ENCODE measurements at regions not wholly inside any gene's neighbourhood (a gene's known extent, or its start where the extent isn't known, plus 50 kb on each side); places are given as distances from the start of the nearest gene placed in this dataset.
A peak's percentile ranks its signal among the peaks of the same experiment; 100 is the strongest.

DNA sequence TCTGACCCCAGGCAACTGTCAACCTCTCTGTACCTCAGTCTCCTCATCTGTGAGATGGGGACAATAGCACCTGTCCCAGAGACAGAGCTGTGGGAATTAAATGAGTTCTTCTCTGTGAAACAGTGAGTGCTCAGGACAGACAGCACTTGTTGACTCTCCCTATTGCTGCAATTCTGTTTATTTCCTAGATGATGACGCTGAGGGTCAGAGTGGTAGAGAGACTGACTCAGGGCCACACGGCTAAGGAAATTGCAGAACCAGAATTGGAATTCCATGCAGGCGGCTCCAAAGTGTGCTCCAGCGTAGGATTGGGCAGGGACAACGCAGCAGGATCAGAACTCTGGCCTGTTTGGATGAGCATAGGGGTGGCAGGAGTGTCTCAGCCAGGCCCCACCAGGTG, 302.2 kb downstream of the C16orf95 start (continued):
- TF ChIP-seq ZNF571 (tag by site-specific recombination; IDR thresholded peaks at IDR 0.05) (no peak), ZBTB48 (tag by site-specific recombination; IDR thresholded peaks at IDR 0.05) (no peak)

DNA sequence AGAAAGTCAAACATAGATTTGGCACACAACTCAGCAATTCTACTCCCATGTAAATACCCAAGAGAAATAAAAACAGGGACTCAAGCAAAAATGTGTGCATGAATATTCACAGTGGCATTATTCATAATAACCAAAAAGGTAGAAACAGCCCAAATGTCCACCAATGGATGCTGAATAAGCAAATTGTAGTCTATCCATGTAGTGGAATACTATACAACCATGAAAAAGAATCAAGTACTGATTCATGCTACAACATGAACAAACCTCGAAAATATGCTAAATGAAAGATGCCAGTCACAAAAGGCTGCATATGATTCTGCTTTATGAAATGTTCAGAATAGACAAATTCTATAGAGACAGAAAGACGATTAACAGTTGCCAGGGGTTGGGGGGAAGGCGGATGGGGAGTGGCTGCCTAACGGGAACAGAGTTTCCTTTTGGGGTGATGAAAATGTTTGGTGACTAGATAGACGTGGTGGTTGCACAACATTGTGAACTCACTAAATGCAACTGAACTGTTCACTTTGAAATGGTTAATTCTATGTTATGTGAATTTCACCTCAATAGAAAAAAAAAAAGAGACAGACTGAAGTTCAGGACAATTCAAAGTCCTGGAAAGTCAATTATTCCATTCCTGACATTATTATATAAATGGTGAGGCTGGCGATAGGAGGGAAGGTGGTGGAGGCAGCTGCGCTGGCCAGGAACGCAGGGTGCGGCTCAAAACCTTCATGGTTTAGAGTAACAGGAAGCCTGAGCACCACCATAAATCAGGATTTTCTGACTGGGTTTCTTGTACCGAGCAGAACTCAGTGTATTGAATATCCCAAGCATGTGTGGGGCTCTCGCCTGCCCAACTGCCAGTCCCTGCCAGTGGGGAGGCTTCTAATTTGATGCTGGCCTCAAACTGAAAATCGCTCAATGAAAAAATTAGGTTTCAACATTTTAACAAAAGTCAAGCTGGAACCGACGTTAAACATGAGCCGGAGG, 300.9 kb downstream of the C16orf95 start:
- Histone ChIP-seq H3K9me3 (ENCODE audit: control insufficient read depth, insufficient read depth, low read depth, low read length) (no peaks in the 10 kb centered on the region), H3K4me1 (ENCODE audit: control insufficient read depth, insufficient read depth, low read length) (no peaks in the 10 kb centered on the region), H3K36me3 (ENCODE audit: control insufficient read depth in 2 of 2, insufficient read depth in 1 of 2, low read length in 2 of 2) (no peaks in the 10 kb centered on the region), H3K4me3 (ENCODE audit: low read depth, low read length) (no peak overlapping the region), H3K27ac (ENCODE audit: extremely low read depth, low read depth, low read length) (no peak overlapping the region)
- ChIA-PET CTCF (interaction anchor here (0.6 to 3.0 kb wide), 8 partner anchors 27 to 453 kb away, joined by 3 to 21 read pairs (median 4); no protein-coding TSS in a partner anchor), POLR2A (interaction anchor here (1.5 kb wide), 1 partner anchor 87 kb away, joined by 4 read pairs; no protein-coding TSS in a partner anchor)
- TF ChIP-seq, protein P1, sequence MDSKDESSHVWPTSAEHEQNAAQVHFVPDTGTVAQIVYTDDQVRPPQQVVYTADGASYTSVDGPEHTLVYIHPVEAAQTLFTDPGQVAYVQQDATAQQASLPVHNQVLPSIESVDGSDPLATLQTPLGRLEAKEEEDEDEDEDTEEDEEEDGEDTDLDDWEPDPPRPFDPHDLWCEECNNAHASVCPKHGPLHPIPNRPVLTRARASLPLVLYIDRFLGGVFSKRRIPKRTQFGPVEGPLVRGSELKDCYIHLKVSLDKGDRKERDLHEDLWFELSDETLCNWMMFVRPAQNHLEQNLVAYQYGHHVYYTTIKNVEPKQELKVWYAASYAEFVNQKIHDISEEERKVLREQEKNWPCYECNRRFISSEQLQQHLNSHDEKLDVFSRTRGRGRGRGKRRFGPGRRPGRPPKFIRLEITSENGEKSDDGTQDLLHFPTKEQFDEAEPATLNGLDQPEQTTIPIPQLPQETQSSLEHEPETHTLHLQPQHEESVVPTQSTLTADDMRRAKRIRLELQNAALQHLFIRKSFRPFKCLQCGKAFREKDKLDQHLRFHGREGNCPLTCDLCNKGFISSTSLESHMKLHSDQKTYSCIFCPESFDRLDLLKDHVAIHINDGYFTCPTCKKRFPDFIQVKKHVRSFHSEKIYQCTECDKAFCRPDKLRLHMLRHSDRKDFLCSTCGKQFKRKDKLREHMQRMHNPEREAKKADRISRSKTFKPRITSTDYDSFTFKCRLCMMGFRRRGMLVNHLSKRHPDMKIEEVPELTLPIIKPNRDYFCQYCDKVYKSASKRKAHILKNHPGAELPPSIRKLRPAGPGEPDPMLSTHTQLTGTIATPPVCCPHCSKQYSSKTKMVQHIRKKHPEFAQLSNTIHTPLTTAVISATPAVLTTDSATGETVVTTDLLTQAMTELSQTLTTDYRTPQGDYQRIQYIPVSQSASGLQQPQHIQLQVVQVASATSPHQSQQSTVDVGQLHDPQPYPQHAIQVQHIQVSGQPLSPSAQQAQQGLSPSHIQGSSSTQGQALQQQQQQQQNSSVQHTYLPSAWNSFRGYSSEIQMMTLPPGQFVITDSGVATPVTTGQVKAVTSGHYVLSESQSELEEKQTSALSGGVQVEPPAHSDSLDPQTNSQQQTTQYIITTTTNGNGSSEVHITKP (tag by site-specific recombination; IDR thresholded peaks at IDR 0.05): no peak
- TF ChIP-seq ZNF146 (tag by site-specific recombination; IDR thresholded peaks at IDR 0.05): peak; percentile 97

DNA sequence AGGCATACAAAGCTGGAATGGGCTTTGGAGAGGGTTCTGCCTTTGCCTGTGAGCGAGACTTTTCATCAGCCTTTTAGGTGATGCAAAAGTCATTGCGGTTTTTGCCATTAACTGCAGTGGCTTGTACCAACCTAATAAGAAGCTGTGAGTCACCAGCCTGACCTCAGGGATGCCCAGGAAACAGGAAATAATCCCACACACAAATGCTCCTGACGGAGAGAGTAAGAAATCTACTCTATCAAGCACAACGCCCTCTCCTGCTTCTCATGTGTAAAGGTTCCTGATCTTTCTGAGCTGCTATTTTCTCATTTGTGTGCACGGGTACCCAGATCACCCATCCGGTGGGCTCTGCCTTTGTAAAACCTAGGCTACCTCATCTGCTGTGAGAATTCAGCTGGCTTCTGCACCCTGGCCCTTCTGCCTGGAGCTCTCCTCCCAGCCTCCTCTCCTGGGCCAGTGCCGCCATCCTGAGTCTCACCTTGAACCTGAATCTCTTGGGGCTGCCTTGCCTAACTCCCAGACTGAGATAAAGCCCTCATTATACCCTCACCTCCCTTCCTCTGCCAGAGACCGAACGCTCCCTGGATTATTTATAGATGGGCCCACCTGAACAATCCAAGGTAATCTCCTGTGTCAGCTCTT, 299.7 kb downstream of the C16orf95 start:
- no peaks in the 10 kb centered on the region for H3K9me3 ChIP-seq (ENCODE audit: control insufficient read depth, insufficient read depth, low read depth, low read length)
- H3K36me3 ChIP-seq (ENCODE audit: control insufficient read depth in 2 of 2, insufficient read depth in 1 of 2, low read length in 2 of 2): no peaks in the 10 kb centered on the region
- CTCF ChIA-PET: interaction anchor here (0.6 to 3.0 kb wide), 17 partner anchors 11 to 454 kb away, joined by 3 to 21 read pairs (median 3); no protein-coding TSS in a partner anchor
- H3K4me3 ChIP-seq (ENCODE audit: low read depth, low read length): no peak overlapping the region
- H3K27ac ChIP-seq (ENCODE audit: extremely low read depth, low read depth, low read length): no peak overlapping the region
- H3K4me1 ChIP-seq (ENCODE audit: control insufficient read depth, insufficient read depth, low read length): no peaks in the 10 kb centered on the region
- peak; percentile 60 for TF ChIP-seq ZNF629 (tag by site-specific recombination; IDR thresholded peaks at IDR 0.05)
- 0 out of 2 replicates have a peak, but pooled peaks have one; percentile 32 for TF ChIP-seq ZNF366 (tag by site-specific recombination; conservative IDR thresholded peaks at IDR 0.05)
- TF ChIP-seq ZNF23 (tag by site-specific recombination; IDR thresholded peaks at IDR 0.05; ENCODE audit: borderline replicate concordance): no peak
- TF ChIP-seq ZBTB21 (tag by site-specific recombination; IDR thresholded peaks at IDR 0.05): peak; percentile 53; the same call in 1 of the 2 replicates
- peak; percentile 90 for TF ChIP-seq ZNF660 (tag by site-specific recombination; IDR thresholded peaks at IDR 0.05)
- no peak for TF ChIP-seq ZNF624 (tag by site-specific recombination; IDR thresholded peaks at IDR 0.05)
- peak; percentile 41 for TF ChIP-seq ZFHX2 (tag by site-specific recombination; conservative IDR thresholded peaks at IDR 0.05)
- TF ChIP-seq, protein P1 (tag by site-specific recombination; IDR thresholded peaks at IDR 0.05): peak; percentile 76
- POLR2A ChIA-PET: interaction anchor here (1.5 kb wide), 1 partner anchor 88 kb away, joined by 4 read pairs; no protein-coding TSS in a partner anchor
